GM23338 (cell line): ENCODE measurements at regions not wholly inside any gene's neighbourhood (a gene's known extent, or its start where the extent isn't known, plus 50 kb on each side); places are given as distances from the start of the nearest gene placed in this dataset.

Source experiments
- CREB1 ChIP-seq: fragments of 250-450 bp; sonication (Bioruptor Pico); IDR thresholded peaks from 2 replicates; pipeline ENCODE4 v1.5.0; 2020; ENCODE audit warnings: low read depth, mild to moderate bottlenecking, moderate library complexity
- EZH2 ChIP-seq: fragments of 200-600 bp; sonication (generic); IDR thresholded peaks from one replicate; pipeline ENCODE4 v1.8.0; 2017; ENCODE audit warnings: antibody characterized with exemption, mild to moderate bottlenecking, low read depth; ENCODE audit not compliant: unreplicated experiment
- EZH2phosphoT487 ChIP-seq: fragments of 200-600 bp; sonication (generic); IDR thresholded peaks from one replicate; pipeline ENCODE4 v1.8.1; 2018; ENCODE audit warnings: antibody characterized with exemption; ENCODE audit not compliant: unreplicated experiment
- JUNB ChIP-seq: IDR thresholded peaks from one replicate; pipeline ENCODE4 v1.6.1; 2016; ENCODE audit warnings: antibody characterized with exemption; ENCODE audit not compliant: unreplicated experiment
- NANOG ChIP-seq: IDR thresholded peaks from 2 replicates; pipeline ENCODE4 v1.6.1; 2016; ENCODE audit warnings: antibody characterized with exemption, borderline replicate concordance
- POLR2AphosphoS5 ChIP-seq: IDR thresholded peaks from 2 replicates; pipeline ENCODE4 v1.6.1; 2016; ENCODE audit warnings: antibody characterized with exemption, low read depth
- ZNF331 ChIP-seq: fragments of 250-450 bp; sonication (Bioruptor Pico); IDR thresholded peaks from 2 replicates; pipeline ENCODE4 v1.5.0; 2020; ENCODE audit warnings: low read depth, mild to moderate bottlenecking, moderate library complexity
- TF ChIP-seq, protein P1 (sequence below), 2 experiments: fragments of 200-600 bp in 1 of 2; sonication (generic) in 1 of 2; conservative IDR thresholded peaks; 2 replicates each; pipeline versions ENCODE4 v1.5.1 to v1.6.1; 2016 to 2017; ENCODE audit warnings: antibody characterized with exemption in 2 of 2, low read depth in 2 of 2, mild to moderate bottlenecking in 2 of 2, moderate library complexity in 1 of 2
- TF ChIP-seq, protein P2 (sequence below): IDR thresholded peaks from one replicate; pipeline ENCODE4 v1.6.1; 2018; ENCODE audit warnings: antibody characterized with exemption; ENCODE audit not compliant: unreplicated experiment
- TF ChIP-seq, protein P3 (sequence below): IDR thresholded peaks from 2 replicates; pipeline ENCODE4 v1.6.1; 2016; ENCODE audit warnings: antibody characterized with exemption

DNA sequence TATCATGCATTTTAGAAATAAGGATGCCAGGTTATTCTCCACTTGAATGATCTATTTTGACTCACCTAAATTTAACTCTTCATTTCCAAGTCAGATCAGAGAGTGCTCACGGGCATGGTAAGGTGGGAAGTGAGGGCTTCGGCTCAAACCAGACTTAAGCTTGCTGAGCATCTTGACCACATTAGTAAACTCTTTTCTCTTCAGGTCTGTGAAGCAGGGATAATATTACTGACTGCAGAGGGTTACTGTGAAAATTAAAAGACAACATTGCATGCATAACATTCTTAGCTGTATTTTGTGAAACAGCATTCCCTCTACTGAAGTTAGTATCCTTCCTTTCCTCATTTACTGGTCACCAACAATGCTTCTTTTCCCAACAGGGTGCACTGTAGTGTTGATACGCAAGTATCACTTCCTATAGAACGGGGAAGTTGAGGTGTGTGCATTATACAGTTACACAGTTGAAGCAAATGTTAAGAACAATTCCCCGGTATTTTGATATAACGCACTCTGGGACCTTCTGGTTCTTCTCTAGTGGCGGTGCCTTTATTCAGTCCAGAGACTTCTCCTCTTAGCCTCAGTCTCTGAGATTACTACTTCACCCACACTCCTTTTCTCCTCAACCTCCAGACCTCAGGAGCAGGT, 74.1 kb upstream of the MNS1 start:
- TF ChIP-seq, protein P1, sequence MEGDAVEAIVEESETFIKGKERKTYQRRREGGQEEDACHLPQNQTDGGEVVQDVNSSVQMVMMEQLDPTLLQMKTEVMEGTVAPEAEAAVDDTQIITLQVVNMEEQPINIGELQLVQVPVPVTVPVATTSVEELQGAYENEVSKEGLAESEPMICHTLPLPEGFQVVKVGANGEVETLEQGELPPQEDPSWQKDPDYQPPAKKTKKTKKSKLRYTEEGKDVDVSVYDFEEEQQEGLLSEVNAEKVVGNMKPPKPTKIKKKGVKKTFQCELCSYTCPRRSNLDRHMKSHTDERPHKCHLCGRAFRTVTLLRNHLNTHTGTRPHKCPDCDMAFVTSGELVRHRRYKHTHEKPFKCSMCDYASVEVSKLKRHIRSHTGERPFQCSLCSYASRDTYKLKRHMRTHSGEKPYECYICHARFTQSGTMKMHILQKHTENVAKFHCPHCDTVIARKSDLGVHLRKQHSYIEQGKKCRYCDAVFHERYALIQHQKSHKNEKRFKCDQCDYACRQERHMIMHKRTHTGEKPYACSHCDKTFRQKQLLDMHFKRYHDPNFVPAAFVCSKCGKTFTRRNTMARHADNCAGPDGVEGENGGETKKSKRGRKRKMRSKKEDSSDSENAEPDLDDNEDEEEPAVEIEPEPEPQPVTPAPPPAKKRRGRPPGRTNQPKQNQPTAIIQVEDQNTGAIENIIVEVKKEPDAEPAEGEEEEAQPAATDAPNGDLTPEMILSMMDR (conservative IDR thresholded peaks at IDR 0.05; ENCODE audit: low read depth in 2 of 2), result no peak
- TF ChIP-seq POLR2AphosphoS5 (no peak), EZH2 (no peak), JUNB (no peak), EZH2phosphoT487 (no peak), ZNF331 (CRISPR knock-in tag) (no peak), CREB1 (CRISPR knock-in tag) (no peak), NANOG (no peak)
- TF ChIP-seq, protein P2, sequence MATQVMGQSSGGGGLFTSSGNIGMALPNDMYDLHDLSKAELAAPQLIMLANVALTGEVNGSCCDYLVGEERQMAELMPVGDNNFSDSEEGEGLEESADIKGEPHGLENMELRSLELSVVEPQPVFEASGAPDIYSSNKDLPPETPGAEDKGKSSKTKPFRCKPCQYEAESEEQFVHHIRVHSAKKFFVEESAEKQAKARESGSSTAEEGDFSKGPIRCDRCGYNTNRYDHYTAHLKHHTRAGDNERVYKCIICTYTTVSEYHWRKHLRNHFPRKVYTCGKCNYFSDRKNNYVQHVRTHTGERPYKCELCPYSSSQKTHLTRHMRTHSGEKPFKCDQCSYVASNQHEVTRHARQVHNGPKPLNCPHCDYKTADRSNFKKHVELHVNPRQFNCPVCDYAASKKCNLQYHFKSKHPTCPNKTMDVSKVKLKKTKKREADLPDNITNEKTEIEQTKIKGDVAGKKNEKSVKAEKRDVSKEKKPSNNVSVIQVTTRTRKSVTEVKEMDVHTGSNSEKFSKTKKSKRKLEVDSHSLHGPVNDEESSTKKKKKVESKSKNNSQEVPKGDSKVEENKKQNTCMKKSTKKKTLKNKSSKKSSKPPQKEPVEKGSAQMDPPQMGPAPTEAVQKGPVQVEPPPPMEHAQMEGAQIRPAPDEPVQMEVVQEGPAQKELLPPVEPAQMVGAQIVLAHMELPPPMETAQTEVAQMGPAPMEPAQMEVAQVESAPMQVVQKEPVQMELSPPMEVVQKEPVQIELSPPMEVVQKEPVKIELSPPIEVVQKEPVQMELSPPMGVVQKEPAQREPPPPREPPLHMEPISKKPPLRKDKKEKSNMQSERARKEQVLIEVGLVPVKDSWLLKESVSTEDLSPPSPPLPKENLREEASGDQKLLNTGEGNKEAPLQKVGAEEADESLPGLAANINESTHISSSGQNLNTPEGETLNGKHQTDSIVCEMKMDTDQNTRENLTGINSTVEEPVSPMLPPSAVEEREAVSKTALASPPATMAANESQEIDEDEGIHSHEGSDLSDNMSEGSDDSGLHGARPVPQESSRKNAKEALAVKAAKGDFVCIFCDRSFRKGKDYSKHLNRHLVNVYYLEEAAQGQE, result no peak
- TF ChIP-seq, protein P3, sequence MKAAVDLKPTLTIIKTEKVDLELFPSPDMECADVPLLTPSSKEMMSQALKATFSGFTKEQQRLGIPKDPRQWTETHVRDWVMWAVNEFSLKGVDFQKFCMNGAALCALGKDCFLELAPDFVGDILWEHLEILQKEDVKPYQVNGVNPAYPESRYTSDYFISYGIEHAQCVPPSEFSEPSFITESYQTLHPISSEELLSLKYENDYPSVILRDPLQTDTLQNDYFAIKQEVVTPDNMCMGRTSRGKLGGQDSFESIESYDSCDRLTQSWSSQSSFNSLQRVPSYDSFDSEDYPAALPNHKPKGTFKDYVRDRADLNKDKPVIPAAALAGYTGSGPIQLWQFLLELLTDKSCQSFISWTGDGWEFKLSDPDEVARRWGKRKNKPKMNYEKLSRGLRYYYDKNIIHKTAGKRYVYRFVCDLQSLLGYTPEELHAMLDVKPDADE, result no peak
